Fibroblast of skin of scalp (primary cell): ENCODE measurements at regions not wholly inside any gene's neighbourhood (a gene's known extent, or its start where the extent isn't known, plus 50 kb on each side); places are given as distances from the start of the nearest gene placed in this dataset.
A peak's percentile ranks its signal among the peaks of the same experiment; 100 is the strongest.

Experiments
- DNase-seq: peaks from one replicate; pipeline ENCODE4 v3.0.0-alpha.2; 2013

DNA sequence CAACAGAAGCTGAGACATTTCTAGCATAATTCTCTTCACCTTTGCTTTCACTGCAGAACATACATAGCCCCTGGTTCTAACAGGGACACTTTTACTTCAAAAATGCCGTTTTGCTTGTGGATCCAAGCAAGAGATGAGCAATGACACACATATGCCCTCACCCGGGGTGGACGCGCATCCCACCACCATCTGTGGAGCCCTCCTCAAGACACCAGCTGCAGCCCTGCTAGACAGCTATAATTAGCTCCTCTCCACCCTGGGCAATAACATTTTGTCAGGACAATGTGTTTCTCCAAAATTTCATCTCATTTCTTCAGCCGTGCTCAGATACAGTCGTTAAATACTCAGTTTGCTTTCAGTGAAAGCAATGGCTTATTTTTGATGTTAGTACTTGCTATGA lies 368.7 kb upstream of the RAB6C start:
- DNase-seq: no peak

DNA sequence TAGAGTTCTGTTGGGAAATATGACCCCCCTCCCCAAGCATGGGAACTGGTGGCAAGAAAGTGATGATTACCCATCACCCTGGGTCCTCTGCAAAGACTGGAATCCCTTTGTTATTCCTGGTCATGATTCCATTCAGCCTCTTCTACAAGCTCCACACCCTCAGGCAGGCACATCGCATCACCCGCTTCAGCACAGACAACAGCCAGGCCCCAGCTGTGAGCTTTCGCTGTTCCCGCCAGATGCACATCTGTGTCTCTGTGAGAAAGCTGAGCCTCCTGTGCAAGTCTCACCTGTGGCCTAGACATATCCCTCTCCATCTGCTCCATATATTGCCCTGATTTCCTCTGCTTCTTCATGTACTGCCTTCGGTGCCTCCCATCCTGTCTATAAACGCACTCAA lies 368.0 kb upstream of the RAB6C start:
- DNase-seq: no peak

DNA sequence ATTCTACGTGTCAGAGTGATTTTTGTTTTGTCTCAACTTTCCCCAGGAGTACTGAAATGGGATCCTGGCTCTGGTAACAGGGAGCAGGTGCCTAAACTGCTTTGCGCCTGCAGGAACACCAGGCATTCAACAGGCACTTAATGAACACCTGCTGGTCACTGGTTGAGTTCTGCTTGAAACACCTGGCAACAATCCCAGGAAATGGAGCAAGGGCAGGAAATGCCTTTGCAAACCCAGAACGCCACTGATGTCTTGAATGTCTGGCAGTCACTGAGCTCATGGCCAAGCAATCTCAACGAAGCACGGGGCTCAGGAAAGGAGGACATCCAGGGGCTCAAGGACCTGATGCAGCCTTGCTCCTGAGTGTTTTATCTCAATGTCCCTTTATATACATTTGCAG lies 360.0 kb upstream of the RAB6C start:
- no peak for DNase-seq

DNA sequence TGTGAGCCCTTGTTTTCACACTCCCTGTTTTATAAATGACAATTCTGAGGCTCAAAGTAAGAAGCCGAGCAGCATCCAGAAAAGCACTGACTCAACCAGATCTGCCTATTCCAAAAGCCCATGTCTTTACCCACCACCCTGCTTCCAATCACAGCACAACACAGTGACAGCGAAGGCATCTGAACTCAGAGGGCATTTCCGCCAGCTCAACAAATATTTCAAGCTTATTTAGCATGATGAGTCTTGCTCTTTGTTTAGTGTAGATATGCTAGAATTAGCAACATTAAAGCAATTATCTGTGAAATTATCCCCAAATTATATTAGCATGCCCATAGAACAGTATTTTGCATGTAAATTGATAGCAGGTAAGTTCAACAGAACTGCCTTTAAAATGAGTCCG lies 359.1 kb upstream of the RAB6C start:
- DNase-seq: no peak

DNA sequence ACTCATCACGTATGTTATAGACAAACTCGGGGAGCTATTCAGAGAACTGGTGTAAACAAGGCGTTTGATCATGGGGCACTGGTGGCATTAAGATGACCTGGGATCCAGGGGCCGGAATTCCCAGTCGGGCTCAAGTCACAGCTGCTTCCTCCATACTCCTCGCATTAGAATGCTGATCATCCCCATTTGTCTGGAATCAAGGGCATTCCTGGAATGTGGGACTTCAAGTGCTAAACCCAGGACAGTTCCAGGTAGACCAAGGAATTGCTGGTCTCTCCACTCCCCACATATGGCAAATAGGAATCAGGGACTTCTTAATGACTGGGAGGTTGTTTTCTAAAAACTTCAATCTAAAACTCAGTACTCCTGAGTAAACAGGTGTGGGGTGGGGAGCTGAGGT lies 355.7 kb upstream of the RAB6C start:
- DNase-seq: no peak

DNA sequence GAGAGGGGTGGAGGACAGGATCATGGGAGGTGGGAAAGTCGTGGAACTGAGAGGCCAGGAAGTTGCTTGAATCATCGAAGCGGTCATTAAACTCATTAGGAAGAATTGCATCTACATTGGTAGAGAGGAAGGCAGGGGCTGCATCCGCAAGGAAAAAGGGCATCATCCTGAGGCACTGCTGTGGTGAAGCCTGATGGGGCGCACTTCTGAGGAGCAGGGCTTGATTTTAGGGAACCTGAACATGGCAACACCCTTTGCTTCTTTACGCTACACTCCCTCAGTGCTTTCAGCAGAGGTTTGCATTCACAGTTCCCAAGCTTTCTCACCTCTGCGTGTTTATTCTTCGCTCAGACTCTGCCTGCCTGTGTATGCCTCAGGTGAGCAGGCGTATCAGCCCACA lies 352.0 kb upstream of the RAB6C start:
- no peak for DNase-seq

GRCh38 chr2:129636692-129637091 lies 342.8 kb upstream of the RAB6C start:
- no peak for DNase-seq

- DNase-seq: no peak
These were observed 338.1 kb upstream of the RAB6C start for GRCh38 chr2:129641371-129641770.

DNA sequence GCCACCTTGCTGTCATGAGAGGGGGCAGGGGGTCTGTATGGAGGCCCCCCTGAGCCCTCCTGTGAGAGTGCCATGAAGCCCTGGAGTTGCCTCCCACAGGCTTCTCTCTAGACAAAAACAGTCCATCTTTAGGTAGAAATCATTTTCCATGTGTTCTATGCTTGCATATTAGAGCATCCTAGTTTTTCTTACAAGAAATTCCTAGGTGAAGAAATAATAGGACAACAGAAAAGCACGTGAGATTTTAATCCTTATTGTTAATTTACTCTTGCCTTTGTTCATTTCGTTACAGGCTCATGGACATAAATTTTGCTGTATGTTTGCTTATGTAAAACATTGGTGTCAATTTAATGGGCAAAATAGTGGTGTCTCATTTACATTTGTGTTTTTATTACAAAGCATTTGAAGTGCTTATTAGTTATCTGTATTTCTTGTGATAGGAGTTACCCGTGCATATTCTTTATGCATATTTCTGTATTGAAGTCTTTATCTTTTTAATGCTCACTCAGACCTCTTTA lies 336.9 kb upstream of the RAB6C start:
- no peak for DNase-seq

- no peak for DNase-seq
These were observed 334.1 kb upstream of the RAB6C start for GRCh38 chr2:129645335-129645734.

DNA sequence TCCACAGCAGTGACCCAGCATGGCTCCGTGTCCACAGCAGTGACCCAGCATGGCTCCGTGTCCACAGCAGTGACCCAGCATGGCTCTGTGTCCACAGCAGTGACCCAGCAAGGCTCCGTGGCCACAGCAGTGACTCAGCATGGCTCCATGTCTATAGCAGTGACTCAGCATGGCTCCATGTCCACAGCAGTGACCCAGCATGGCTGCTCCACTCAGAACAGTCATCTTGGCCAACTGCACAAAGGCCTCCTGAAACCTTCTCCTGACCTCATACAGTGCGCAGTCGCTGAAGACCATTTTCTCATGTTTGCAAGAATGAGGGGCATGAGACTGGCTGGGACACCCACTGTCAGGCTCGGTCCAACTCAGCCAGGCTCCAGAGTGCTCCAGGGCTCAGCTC lies 333.4 kb upstream of the RAB6C start:
- DNase-seq: no peak

DNA sequence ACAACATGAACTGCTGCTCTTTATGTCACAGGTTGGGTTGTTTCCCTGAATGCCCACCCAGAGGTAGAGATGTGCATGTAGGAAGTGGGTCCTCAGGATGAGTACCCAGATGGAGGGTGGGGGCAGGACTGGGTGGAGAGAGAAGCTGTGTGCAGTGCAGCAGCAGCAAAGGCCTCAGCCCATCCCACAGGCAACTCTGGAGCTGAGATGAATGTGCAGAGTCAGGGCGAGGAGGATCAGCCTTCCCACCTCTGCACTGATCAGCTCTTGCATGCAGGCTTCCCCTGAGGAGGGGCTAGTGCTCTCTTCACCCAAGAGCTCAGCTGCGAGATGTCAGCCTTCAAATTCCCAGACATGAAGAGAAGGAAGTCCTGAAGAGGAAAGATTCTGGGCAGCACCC lies 326.2 kb upstream of the RAB6C start:
- DNase-seq: no peak

DNA sequence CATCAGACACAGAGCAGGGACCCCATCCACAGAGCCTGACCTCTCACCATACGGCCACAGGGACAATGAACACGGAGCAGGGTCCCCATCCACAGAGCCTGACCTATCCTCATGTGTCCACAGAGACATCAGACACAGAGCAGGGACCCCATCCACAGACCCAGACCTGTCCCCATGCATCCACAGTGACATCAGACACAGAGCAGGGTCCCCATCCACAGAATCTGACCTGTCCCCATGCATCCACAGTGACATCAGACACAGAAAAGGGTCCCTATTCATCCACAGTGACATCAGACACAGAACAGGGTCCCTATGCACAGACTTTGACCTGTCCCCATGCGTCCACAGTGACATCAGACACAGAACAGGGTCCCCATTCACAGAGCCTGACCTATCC lies 325.1 kb upstream of the RAB6C start:
- DNase-seq: no peak

DNA sequence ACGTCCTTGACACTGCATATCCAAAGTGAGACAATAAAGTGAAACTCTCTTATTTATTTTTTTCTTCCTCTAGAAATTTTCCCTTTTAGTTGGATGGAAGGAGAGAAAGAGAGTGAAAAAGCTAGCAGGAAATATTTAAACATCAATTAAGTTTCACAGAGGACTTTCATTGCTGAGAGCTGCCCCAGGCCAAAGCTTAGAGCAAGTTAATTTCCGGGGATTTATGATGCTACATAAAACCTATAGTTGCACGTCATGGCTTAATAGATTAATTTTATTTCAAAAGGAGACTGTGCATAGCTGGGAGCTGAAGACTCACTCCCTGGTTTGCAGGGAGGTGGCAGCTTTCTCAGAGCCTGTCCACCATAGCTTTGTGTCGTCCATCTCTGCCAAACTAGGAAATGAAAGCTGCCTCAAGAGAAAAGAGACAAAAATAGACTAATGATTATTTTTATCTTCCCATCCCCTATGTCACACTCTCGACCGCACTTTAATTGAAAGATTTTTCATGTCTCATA lies 323.3 kb upstream of the RAB6C start:
- DNase-seq: no peak

- no peak for DNase-seq
These were observed 321.0 kb upstream of the RAB6C start for GRCh38 chr2:129658430-129658829.

- DNase-seq: no peak
These were observed 317.5 kb upstream of the RAB6C start for GRCh38 chr2:129661935-129662334.

- DNase-seq: no peak
These were observed 311.9 kb upstream of the RAB6C start for GRCh38 chr2:129667577-129667976.

DNA sequence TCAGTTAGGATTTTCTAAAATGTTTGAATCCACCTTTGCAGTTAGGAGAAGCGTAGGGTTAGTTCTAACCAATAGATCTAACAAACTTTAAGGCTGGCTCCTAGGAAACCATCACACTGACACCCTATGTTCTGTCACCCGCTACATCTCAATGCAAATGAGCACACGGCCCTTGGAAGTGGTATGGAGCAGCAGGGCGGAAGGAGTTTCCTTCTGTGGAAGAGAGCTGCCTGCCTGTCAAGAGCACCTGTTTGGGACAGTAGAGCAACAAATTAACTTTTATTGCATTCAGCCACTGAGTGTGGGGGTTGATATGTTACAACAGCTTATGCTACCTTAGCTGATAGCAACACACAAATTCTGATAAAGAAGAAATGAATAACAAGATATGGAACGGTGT lies 306.9 kb upstream of the RAB6C start:
- DNase-seq: no peak

- DNase-seq: no peak
These were observed 306.2 kb upstream of the RAB6C start for GRCh38 chr2:129673234-129673633.

- peak; percentile 3 for DNase-seq
These were observed 305.4 kb upstream of the RAB6C start for GRCh38 chr2:129673847-129674711.

- DNase-seq: no peak
These were observed 300.7 kb upstream of the RAB6C start for GRCh38 chr2:129678751-129679150.

DNA sequence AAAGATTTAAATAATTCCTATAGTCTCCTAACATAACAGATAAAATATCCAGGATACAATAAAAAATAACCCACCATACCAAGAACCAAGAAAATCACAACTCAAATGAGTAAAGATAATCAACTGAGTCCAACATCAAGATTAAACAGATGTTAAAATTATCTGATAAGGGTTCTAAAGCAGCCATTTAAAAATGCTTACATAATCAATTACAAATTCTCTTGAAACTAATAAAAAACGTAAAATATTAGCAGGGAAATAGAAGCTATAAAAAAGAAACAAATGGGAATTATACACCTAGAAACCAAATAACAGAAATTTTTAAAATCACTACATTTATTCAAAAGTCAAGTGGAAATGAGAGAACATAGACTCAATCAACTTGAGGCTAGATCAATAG lies 297.7 kb upstream of the RAB6C start:
- DNase-seq: no peak

GRCh38 chr2:129689653-129690448 lies 289.6 kb upstream of the RAB6C start:
- no peak for DNase-seq

- DNase-seq: no peak
These were observed 284.0 kb upstream of the RAB6C start for GRCh38 chr2:129695496-129695895.
